CD14-positive monocyte (primary cell): ENCODE measurements at regions not wholly inside any gene's neighbourhood (a gene's known extent, or its start where the extent isn't known, plus 50 kb on each side); places are given as distances from the start of the nearest gene placed in this dataset.

ENCODE experiments used
- DNase-seq, 3 donors: peaks; one replicate each; pipeline ENCODE4 v3.0.0-alpha.2; 2011 to 2022
- H2AFZ ChIP-seq: 2 replicates; pipeline ENCODE4 v1.6.0; 2012; ENCODE audit warnings: mild to moderate bottlenecking, low read depth, low read length, inconsistent platforms; ENCODE audit not compliant: insufficient read depth, poor library complexity, severe bottlenecking
- H3K27ac ChIP-seq, 2 donors: 1 replicate in 1 of 2; 2 replicates in 1 of 2; pipeline ENCODE4 v1.5.1; 2012 to 2013; ENCODE audit warnings: low read length in 2 of 2, control low read depth in 1 of 2, inconsistent platforms in 1 of 2, low read depth in 1 of 2, mild to moderate bottlenecking in 1 of 2
- H3K27me3 ChIP-seq, 2 donors: one replicate each; pipeline versions ENCODE4 v1.6.0 to v1.6.1; 2011 to 2013; ENCODE audit warnings: low read length in 2 of 2; ENCODE audit not compliant: control insufficient read depth in 2 of 2, insufficient read depth in 2 of 2
- H3K36me3 ChIP-seq, 2 donors: replicated peaks in 1 of 2; 1 replicate in 1 of 2; 2 replicates in 1 of 2; pipeline versions ENCODE4 v1.5.1 to v1.6.1; 2012 to 2013; ENCODE audit warnings: low read length in 2 of 2, control low read depth in 1 of 2, inconsistent platforms in 1 of 2, mild to moderate bottlenecking in 1 of 2; ENCODE audit not compliant: insufficient read depth in 2 of 2, control insufficient read depth in 1 of 2
- H3K4me1 ChIP-seq, 2 donors: 1 replicate in 1 of 2; 2 replicates in 1 of 2; pipeline versions ENCODE4 v1.5.1 to v1.6.1; 2012 to 2013; ENCODE audit warnings: low read length in 2 of 2, control low read depth in 1 of 2, inconsistent platforms in 1 of 2, mild to moderate bottlenecking in 1 of 2, moderate library complexity in 1 of 2; ENCODE audit not compliant: insufficient read depth in 2 of 2, control insufficient read depth in 1 of 2
- H3K4me2 ChIP-seq: replicated peaks from 2 replicates; pipeline ENCODE3; 2012; ENCODE audit warnings: low read length, moderate library complexity, mild to moderate bottlenecking; ENCODE audit not compliant: poor library complexity, severe bottlenecking; ENCODE audit errors: extremely low read depth
- H3K4me3 ChIP-seq, 3 experiments: fragments of 200-600 bp in 1 of 3; sonication (generic) in 1 of 3; replicated peaks in 1 of 3; 1 replicate in 2 of 3; 2 replicates in 1 of 3; pipeline ENCODE4 v1.5.1; 2011 to 2013; ENCODE audit warnings: low read length in 3 of 3, mild to moderate bottlenecking in 3 of 3, control low read depth in 2 of 3, low read depth in 2 of 3, inconsistent platforms in 1 of 3, moderate library complexity in 1 of 3
- H3K79me2 ChIP-seq: 2 replicates; pipeline ENCODE4 v1.6.0; 2012; ENCODE audit warnings: mild to moderate bottlenecking, control low read depth, inconsistent platforms, low read length, moderate library complexity; ENCODE audit not compliant: insufficient read depth
- H3K9ac ChIP-seq: 2 replicates; pipeline ENCODE4 v1.6.0; 2017; ENCODE audit warnings: low read length, mild to moderate bottlenecking; ENCODE audit not compliant: insufficient read depth, poor library complexity, severe bottlenecking
- H3K9me3 ChIP-seq, 2 donors: replicated peaks in 1 of 2; 1 replicate in 1 of 2; 2 replicates in 1 of 2; pipeline versions ENCODE4 v1.5.1 to v1.6.1; 2012 to 2013; ENCODE audit warnings: low read length in 2 of 2, control low read depth in 1 of 2; ENCODE audit not compliant: control insufficient read depth in 1 of 2, insufficient read depth in 1 of 2
- H4K20me1 ChIP-seq: 2 replicates; pipeline ENCODE4 v1.6.0; 2012; ENCODE audit warnings: mild to moderate bottlenecking, low read length, control low read depth, moderate library complexity; ENCODE audit not compliant: insufficient read depth
- H3K27ac Mint-ChIP-seq, 7 donors: one replicate each; pipeline ENCODE4 v1.8.0; 2020; ENCODE audit warnings: mild to moderate bottlenecking in 7 of 7, mixed read lengths in 7 of 7, moderate library complexity in 6 of 7, inconsistent platforms in 2 of 7
- H3K27me3 Mint-ChIP-seq, 3 donors: one replicate each; pipeline ENCODE4 v1.8.0; 2021 to 2022; ENCODE audit warnings: low read depth in 3 of 3, mild to moderate bottlenecking in 3 of 3, mixed read lengths in 3 of 3, moderate library complexity in 3 of 3, inconsistent platforms in 1 of 3
- H3K36me3 Mint-ChIP-seq, 2 donors: one replicate each; pipeline ENCODE4 v1.8.0; 2020; ENCODE audit warnings: mixed read lengths in 2 of 2, inconsistent platforms in 1 of 2, mild to moderate bottlenecking in 1 of 2
- H3K4me1 Mint-ChIP-seq: one replicate; pipeline ENCODE4 v1.8.0; 2020; ENCODE audit warnings: mild to moderate bottlenecking, mixed read lengths
- H3K4me3 Mint-ChIP-seq, 2 donors: one replicate each; pipeline ENCODE4 v1.8.0; 2020; ENCODE audit warnings: mild to moderate bottlenecking in 2 of 2, mixed read lengths in 2 of 2, moderate library complexity in 1 of 2
- H3K9me3 Mint-ChIP-seq, 7 donors: one replicate each; pipeline ENCODE4 v1.8.0; 2020 to 2022; ENCODE audit warnings: mixed read lengths in 7 of 7, mild to moderate bottlenecking in 6 of 7, moderate library complexity in 6 of 7, inconsistent platforms in 2 of 7
- CTCF ChIP-seq: fragments of 200-600 bp; IDR thresholded peaks from one replicate; pipeline ENCODE4 v1.8.0; 2022; ENCODE audit warnings: antibody characterized with exemption, mild to moderate bottlenecking
- WGBS: methylation state at CpG from one replicate; pipeline ENCODE4 v1.1.5; 2013; ENCODE audit warnings: missing lambda C conversion rate; ENCODE audit not compliant: insufficient coverage; 5-methylcytosine and 5-hydroxymethylcytosine counted together
- intact Hi-C, 2 donors: fragments of 100-400 bp; cut with micrococcal nuclease; formaldehyde crosslinking; loops; one replicate each; pipeline versions ENCODE4 v1.15.0 to v1.15.1; 2023

- no peak for DNase-seq
- H3K9me3 Mint-ChIP-seq = peaks cover 3 to 14% (median 9%) of the 10 kb centered on the region in 7 donors
- H3K4me1 Mint-ChIP-seq = no peaks in the 10 kb centered on the region
- Histone ChIP-seq H3K27ac (no peak overlapping the region), H3K4me1 (no peaks in the 10 kb centered on the region), H3K9ac (no peak overlapping the region), H3K4me2 (no peak overlapping the region), H3K9me3 (peaks cover 8 to 19% of the 10 kb centered on the region in 2 donors), H3K36me3 (no peaks in the 10 kb centered on the region), H2AFZ (no peak overlapping the region), H3K4me3 (no peak overlapping the region), H4K20me1 (no peaks in the 10 kb centered on the region), H3K27me3 (no peaks in the 10 kb centered on the region), H3K79me2 (no peaks in the 10 kb centered on the region)
- H3K4me3 Mint-ChIP-seq = no peak overlapping the region
- TF ChIP-seq CTCF = no peak
- no peaks in the 10 kb centered on the region for H3K36me3 Mint-ChIP-seq
- no peak overlapping the region for H3K27ac Mint-ChIP-seq
- intact Hi-C loops = no loop called here
- H3K27me3 Mint-ChIP-seq = peaks cover 0 to 2% (median 0%) of the 10 kb centered on the region in 3 donors
Measured at GRCh38 chr6:67956352-67956751, 678.7 kb upstream of the ADGRB3 start.

GRCh38 chr6:67952948-67953347 is 682.1 kb upstream of the ADGRB3 start:
- no peak overlapping the region for H3K4me3 Mint-ChIP-seq
- Histone ChIP-seq H3K4me1 (no peaks in the 10 kb centered on the region), H3K4me3 (no peak overlapping the region), H3K27me3 (no peaks in the 10 kb centered on the region), H3K9ac (no peak overlapping the region), H3K9me3 (peaks cover 8 to 29% of the 10 kb centered on the region in 2 donors), H3K4me2 (no peak overlapping the region), H3K27ac (no peak overlapping the region), H4K20me1 (no peaks in the 10 kb centered on the region), H2AFZ (no peak overlapping the region), H3K79me2 (no peaks in the 10 kb centered on the region), H3K36me3 (no peaks in the 10 kb centered on the region)
- WGBS = 57% methylated on average over 1 of the region's 1 CpG
- peaks cover 0 to 2% (median 0%) of the 10 kb centered on the region in 3 donors for H3K27me3 Mint-ChIP-seq
- H3K27ac Mint-ChIP-seq = no peak overlapping the region
- H3K36me3 Mint-ChIP-seq = no peaks in the 10 kb centered on the region
- H3K4me1 Mint-ChIP-seq = no peaks in the 10 kb centered on the region
- DNase-seq = no peak
- peaks cover 6 to 22% (median 12%) of the 10 kb centered on the region in 7 donors for H3K9me3 Mint-ChIP-seq
- intact Hi-C loops = no loop called here
- no peak for TF ChIP-seq CTCF
